K562 (cell line): ENCODE measurements at regions not wholly inside any gene's neighbourhood (a gene's known extent, or its start where the extent isn't known, plus 50 kb on each side); places are given as distances from the start of the nearest gene placed in this dataset.

Experiments used
- ARID2 ChIP-seq: fragments of 450-650 bp; IDR thresholded peaks from 2 replicates; pipeline ENCODE4 v1.6.1; 2017; ENCODE audit warnings: antibody characterized with exemption, mild to moderate bottlenecking
- CEBPZ ChIP-seq: fragments of 150-350 bp; IDR thresholded peaks from 2 replicates; pipeline ENCODE4 v1.6.1; 2014; ENCODE audit warnings: low read depth, mild to moderate bottlenecking, low read length, borderline replicate concordance
- CTCF ChIP-seq, 3 experiments: IDR thresholded peaks in 2 of 3; conservative IDR thresholded peaks in 1 of 3; 2 replicates each; pipeline ENCODE4 v1.5.1; 2011 to 2012; ENCODE audit warnings: low read length in 3 of 3, mild to moderate bottlenecking in 3 of 3, control low read depth in 2 of 3, improper control_type of control experiment in 1 of 3, inconsistent platforms in 1 of 3, low read depth in 1 of 3, mixed read lengths in 1 of 3, moderate library complexity in 1 of 3; ENCODE audit not compliant: insufficient read depth in 2 of 3
- EZH2 ChIP-seq: IDR thresholded peaks from 2 replicates; pipeline ENCODE4 v1.6.1; 2012; ENCODE audit warnings: low read depth, mild to moderate bottlenecking, inconsistent platforms, low read length, borderline replicate concordance
- PATZ1 ChIP-seq: fragments of 250-450 bp; sonication (Bioruptor Pico); IDR thresholded peaks from 2 replicates; pipeline ENCODE4 v1.5.0; 2020; ENCODE audit warnings: mild to moderate bottlenecking, borderline replicate concordance
- PHF8 ChIP-seq: fragments of 200-600 bp; sonication (generic); IDR thresholded peaks from 2 replicates; pipeline ENCODE4 v1.6.1; 2012; ENCODE audit warnings: mixed run types, mild to moderate bottlenecking, inconsistent platforms, low read length, moderate library complexity, borderline replicate concordance
- SPI1 ChIP-seq: IDR thresholded peaks from 2 replicates; pipeline ENCODE4 v1.6.1; 2011; ENCODE audit warnings: low read depth, low read length, control low read depth, borderline replicate concordance
- SREBF2 ChIP-seq: sonication (generic); formaldehyde crosslinking; IDR thresholded peaks from 2 replicates; pipeline ENCODE4 v1.4.0; 2020; ENCODE audit warnings: mild to moderate bottlenecking, missing genetic modification reagents
- TCF7L2 ChIP-seq: fragments of 150-350 bp; IDR thresholded peaks from 2 replicates; pipeline ENCODE4 v1.6.1; 2016; ENCODE audit warnings: low read depth, mild to moderate bottlenecking, low read length, moderate library complexity
- YY1 ChIP-seq, 3 experiments: IDR thresholded peaks; 2 replicates each; pipeline ENCODE4 v1.6.1; 2011; ENCODE audit warnings: low read length in 2 of 3, mild to moderate bottlenecking in 2 of 3, moderate library complexity in 2 of 3, borderline replicate concordance in 1 of 3, control low read depth in 1 of 3, low read depth in 1 of 3; ENCODE audit not compliant: insufficient read depth in 3 of 3, insufficient replicate concordance in 2 of 3, control insufficient read depth in 1 of 3, insufficient read length in 1 of 3; ENCODE audit errors: extremely low read depth in 1 of 3

- TF ChIP-seq ARID2 (no peak), SPI1 (no peak), YY1 (IDR thresholded peaks at IDR 0.05; ENCODE audit: borderline replicate concordance in 1 of 3, control insufficient read depth in 1 of 3, extremely low read depth in 1 of 3, insufficient read depth in 3 of 3, insufficient read length in 1 of 3, insufficient replicate concordance in 2 of 3, low read depth in 1 of 3, low read length in 2 of 3) (no peak), CEBPZ (no peak), TCF7L2 (no peak), PATZ1 (CRISPR knock-in tag) (no peak), CTCF (IDR thresholded peaks at IDR 0.05 in 2 of 3, conservative IDR thresholded peaks at IDR 0.05 in 1 of 3; ENCODE audit: insufficient read depth in 2 of 3, low read depth in 1 of 3, low read length in 3 of 3) (no peak), EZH2 (no peak), PHF8 (no peak), SREBF2 (CRISPR knock-in tag) (no peak)
Measured at GRCh38 chrX:131910586-131910985, 112.5 kb upstream of the STK26 start.
